ENCODE measurements at regions not wholly inside any gene's neighbourhood (a gene's known extent, or its start where the extent isn't known, plus 50 kb on each side); places are given as distances from the start of the nearest gene placed in this dataset.

DNA sequence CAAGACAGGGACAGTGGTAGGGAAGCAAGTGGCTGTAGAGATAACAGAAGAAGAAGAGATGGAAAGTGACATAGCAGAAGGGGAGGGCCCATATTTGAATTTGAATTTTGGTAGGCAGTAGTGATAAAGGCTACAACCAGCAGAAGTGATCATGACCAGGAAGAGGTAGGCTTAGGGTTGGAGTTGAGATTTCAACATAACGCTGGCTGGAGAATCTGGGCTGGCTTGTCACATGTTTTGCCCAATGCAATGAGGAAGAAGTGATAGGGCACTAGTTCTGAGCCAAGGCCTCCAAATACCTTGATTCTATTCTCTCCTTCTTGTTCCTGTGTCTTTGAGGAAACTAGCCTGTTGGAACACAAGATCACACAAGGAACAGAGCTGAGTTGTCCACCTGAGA is 69.4 kb downstream of the SCG2 start:
- DNase-seq: no peak

DNA sequence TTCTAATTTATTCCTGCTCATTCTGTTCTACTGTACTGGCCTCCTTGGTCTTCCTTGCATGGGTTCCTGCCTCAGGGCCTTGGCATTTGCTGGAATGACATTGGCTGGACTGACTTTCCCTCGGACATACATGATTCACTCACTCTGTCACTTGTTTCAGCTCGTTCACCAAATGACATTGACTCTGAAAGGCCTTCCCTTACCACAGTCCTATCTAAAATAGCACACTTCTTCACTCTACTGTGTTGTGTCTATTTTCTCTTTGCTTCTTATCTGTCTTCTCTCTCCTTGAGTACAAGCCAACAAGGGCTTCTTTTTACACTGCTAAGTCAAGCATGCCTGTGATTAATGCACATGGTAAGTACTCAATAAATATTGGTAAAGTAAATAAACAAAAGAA is 65.6 kb downstream of the SCG2 start:
- no peak for DNase-seq

DNA sequence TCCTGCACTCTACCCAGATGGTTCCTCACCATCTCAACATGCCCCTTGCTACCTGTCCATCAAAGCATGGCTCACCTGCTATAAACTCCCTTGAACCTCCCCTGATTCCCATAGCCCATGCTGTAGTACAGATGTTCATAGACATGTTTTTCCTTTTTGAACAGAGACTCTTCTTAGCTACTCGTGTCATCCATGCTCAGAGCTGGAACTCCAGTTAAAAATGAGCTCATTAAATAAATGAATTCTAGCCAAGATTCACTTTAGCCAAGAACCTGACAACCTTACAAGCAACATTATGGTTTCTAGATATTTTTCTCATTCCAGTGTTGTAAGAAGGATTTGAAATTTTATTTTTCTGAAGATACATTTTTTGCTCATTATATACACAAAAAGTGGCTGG is 65.0 kb downstream of the SCG2 start:
- no peak for DNase-seq

DNA sequence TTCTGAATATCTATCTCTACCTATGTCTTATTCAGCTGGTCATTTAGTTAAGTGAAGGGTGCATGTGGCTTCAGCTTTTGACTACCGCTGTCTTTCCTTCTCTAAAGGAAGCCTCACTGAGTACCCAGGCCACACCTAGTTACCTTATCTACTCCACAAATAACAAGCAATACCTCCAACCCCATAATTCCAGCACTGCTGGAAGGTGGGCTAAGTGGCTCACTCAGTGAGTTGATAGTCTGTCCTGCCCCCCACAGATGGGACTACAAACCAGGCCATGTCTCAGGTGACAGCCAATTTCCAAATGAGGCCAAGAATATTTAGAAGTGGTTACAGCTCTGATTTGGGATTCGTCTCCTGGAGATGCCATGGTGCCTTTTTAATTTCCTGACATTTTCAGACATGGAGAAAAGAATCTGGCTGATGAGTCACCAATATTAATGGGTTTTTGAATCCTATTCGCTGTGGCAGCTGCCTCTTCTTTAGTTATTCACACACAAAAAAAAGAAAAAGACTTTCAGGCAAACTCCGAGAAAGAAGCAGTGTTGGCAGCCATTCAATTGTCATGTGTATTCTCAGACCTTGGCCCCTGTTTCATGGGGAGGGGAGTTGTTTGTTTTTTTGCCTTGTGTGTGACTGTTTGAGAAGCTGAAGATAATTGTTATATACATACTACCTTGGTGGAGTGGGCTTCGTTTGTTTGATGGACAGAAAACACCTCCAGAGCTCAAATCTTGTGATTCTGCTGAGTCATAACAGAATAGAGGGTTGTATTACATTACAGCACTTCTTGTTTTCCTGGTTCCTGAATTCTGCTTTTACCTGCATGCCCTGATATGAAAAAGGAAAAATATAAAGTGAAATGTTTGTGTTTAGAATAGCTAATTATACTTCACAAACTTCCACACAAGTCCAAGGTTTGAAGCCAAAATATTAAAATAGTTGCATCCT is 64.2 kb downstream of the SCG2 start:
- peak; percentile 59 to 88 for DNase-seq

DNA sequence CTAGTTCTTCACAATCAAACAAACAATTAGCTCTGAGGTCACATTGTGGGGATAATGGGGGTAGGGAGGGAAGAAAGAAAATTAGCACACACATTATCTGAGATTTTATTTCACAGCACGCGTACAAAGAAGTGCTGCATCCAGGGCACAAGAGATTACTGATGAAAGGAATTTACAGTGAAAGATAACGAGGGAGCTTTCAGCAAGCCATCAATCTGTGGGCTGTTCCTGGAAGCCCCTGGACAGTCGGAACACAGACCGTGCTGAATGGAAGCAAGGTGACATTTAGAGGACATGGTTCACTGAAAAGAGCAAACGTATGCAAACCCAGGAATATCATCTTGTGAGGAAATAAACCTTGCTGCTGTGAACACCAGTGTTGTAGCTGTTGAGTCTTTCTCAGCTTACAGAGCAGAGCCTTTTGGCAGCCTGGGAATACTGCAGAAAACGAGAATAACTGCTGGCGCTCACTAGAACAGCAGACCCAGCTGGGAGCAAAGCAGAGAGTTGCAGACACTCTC is 63.2 kb downstream of the SCG2 start:
- peak; percentile 33 to 82 for DNase-seq

DNA sequence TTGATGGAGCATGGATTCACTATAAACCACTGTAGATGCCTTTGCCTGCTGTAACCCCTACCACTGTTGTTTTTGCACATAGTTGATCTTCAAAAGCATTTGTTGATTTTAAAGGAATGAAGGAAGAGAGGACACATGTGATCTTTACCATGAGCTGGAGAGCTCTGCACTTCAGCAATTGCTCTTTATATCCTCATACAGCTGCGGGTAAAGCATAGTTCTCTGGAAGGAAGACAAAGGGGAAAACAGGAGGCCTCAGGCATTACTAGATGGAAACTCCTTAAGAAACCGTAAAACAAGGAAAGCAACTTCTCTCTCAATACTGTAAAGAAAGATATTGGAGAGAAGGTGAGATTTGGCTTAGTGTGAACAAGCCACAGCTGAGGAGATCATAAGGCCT is 60.6 kb downstream of the SCG2 start:
- no peak for DNase-seq

DNA sequence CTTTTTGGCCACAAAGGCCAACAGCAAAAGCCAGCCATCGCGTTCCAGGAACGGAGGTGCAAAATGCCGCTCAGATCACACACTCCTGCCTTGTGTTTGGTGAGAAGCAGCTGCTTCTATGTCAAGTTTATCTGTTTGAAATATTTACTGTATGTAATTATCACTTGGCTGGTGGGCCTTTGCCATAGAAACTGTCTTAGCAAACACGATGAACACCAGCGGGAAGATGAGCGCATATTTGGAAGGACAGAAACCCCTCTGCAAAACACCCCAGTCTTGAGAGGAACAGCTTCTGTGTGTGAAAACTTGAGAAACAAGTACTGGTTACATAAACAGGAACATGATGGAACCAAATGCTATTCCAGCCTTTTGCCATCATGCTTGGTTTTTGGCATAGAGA is 59.7 kb downstream of the SCG2 start:
- DNase-seq: peak; percentile 12 to 79

DNA sequence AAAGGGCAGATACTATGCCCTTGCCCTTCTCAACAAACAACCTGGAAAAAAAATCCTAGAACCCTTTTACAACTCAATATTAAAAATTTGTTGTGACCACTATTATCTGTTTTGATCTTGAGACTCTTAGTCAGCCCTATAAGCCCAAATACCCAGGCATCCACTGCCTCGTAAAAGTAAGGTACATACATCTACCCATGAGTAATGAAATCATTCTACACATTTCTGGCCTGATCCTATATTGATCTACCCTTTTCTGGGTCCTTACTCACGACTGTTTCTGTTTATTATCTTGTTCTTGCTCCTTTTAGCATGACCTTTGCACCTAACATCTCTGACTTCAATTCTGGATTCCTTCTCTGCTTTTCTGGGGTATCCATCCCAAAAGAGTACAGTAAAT is 56.8 kb downstream of the SCG2 start:
- no peak for DNase-seq

DNA sequence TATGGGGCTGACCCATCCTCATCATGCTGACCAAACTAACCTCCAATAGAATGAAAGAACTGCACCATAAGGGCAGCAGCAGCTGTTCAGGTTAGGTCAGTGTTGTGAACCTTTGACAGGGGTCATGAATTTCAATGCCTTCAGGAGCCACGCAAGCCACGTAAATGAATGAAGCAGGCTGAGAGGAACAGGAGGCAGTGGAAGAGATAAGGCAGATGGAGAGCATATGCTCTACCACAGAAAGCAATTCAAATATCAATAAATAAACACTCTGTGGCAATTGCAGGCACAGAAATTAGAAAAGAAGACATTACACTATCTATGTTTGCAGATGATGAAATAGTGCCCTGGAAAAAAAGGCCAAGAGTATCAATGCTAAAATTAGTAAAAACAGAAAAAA is 56.3 kb downstream of the SCG2 start:
- DNase-seq: no peak

Data from NCI-H2081 (cell line).